LHCN-M2 (cell line): ENCODE measurements at regions not wholly inside any gene's neighbourhood (a gene's known extent, or its start where the extent isn't known, plus 50 kb on each side); places are given as distances from the start of the nearest gene placed in this dataset.

Source experiments
- DNase-seq: peaks from one replicate; pipeline ENCODE4 v3.0.0-alpha.2; 2012; ENCODE audit warnings: low read depth

DNA sequence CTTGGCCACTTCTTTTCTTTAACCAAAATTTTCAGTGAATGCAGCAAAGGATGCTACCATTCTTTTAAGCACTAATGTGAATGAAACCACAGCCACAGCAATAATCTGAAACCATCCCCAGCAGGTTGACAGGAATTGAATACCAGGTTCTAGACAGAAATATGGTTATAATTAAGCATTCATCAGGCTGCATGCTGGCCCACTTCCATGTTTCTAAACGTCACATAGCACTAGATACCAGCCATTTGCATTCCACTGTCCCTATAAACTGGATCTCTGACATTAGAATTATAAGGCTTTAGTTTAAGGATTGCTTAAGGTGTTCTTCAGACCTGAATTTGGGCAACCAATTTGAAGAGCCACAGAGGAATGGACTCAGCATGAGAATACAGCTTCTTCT is 340.8 kb upstream of the KLF6 start:
- no peak for DNase-seq

DNA sequence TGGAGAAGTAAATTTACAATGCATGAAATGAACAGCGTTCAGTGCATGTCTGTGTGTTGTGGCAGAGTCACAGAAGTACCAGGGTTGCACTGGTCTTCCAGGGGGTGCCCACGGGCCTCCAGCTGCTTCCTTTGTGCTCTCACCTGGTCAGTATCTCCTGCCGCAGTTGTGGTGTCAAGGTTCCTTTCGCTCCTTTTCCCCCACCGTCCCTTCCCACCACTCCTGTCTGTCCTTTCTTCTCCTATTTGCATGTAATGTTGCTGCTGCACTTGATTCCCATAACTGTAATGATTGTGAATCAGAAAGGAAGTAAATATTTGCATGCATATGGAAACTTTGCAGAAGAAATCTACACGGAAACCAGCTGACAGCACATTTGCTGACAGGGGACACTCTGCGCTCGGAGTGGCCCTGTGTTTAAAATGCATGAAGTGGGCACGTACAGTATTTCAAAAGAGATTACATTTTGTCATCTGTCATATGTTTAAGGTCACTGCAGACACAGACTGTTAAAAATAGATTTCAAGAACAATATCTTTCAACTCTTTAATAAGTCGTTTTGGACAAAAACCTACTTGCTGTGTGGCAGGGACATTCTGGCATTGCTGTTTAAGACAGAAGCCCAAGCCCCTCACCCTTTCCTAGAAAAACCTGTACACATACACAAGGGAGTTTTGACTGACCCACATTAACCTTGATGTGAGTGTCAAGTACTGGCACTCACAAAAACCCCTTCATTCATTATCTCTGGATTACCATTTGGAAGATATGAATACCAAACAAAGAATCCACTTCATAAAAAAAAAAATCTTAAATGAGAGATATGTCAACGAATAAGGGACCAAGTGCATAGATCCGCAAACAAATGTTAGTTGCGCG is 336.7 kb upstream of the KLF6 start:
- no peak for DNase-seq

DNA sequence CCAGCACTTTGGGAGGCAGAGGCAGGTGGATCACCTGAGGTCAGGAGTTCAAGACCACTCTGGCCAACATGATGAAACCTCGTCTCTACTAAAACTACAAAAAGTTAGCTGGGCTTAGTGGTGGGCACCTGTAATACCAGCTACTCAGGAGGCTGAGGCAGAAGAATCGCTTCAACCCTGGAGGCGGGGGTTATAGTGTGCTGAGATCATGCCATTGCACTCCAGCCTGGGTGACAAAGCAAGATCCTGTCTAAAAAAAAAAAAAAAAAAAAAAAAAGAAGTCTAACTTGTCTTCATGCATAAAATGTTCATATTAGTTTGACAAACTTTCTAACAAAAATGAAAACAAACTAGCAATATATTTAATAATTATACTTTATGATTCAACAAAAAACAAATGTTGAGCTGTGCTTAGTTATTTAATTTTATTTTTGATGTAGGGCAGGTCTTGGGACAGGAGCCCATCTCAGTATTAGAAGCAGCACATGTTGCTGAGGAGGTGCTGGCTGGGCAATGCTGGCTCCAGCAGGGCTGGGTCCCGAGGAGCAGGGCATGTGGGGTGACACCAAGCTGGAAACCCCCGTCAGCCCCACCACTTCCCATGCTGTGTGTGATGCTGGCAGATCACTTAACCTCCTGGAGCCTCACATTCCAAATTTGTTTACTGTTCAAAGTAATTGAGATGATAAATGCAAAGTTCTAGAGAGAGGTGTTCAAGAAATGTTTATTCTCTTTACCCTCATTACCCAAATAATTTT is 335.3 kb upstream of the KLF6 start:
- no peak for DNase-seq

DNA sequence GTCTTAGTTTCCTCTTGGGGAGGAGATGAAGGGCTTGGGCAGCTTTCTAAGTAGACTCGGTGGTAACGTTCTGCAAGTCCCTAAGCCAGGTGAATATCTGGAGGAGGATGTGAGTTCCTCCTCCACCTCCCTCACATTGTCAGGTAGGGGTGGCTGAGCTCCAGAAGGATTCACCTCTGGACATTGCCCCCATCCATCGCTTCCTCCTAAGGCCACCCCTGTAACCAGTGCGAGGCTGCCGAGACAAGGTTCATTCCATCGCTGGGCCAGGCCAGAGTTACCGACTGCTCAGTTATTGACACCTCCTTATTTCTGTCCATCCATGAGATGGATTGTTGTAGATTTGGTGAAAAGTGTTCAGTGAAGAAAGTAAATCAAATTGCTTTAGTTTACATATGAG is 334.1 kb upstream of the KLF6 start:
- DNase-seq: no peak

DNA sequence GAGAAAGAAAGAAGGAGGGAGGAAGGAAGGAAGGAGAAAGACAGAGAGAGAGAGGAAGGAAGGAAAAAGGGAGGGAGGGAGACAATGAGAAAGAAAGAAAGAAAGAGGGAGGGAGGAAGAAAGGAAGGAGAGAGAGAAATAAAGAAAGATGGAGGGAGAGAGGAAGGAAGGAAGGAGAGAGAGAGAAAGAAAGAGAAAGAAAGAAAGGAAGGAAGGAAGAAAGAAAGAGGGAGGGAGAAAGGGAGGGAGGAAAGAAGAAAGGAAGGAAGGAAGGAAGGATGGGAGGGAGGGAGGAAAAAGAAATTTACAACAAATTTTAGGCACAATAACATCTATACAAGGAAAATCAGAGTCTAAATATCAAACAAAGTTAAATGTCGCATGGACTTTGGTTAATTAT is 332.6 kb upstream of the KLF6 start:
- DNase-seq: no peak

DNA sequence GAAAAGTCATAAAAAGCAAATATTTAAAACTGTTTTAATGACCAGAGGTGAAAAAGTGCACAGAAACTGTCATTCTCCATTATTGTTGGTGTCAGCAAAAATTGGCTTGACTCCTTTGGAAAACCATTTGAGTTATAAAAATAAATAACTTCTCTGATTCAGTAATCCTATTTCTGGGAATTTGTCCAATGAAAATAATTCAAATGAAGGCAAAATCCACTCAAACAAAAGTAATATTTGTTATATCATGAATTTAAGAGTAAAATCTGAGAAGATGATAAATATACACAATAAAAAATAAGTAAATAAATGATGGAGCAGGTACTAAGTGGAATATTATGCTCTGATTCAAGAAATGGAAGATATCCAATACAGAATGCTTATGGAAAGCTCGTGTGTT is 326.6 kb upstream of the KLF6 start:
- DNase-seq: peak; percentile 34

DNA sequence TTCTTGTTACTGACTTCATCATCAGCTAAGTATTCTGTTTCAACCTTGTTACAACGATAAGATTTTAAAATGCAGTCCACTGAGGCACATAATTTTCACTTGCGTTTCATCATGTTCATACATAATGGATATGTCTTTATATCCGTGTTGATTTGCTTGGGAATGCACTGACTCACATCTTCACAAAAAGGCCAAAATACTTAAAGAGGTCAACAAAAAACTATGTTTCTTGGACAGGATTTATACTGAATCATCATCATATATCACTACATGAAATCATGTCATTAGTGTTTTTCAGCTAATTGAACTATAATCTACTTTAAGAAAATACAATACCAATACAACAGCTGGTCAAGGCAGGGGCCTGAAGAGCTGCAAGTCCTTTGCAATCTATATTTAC is 324.5 kb upstream of the KLF6 start:
- DNase-seq: no peak

DNA sequence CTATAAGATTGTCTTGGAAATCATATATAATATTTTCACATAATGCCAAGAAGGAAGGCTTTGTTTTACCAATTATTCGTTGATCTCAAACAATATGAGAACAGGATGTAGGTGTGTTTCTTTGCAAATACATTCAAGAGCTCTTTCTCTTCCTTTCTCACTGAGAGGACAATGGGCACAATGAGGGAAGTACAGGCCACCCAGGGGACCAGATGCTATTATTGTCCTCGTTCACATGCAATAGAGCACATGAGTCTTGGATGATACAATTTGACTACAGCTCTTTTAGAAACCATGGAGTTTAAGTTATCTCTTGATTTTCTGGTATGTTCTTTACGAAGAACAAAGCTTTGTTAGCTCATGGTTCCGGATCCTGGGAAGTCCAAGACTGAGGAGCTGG is 323.7 kb upstream of the KLF6 start:
- no peak for DNase-seq

DNA sequence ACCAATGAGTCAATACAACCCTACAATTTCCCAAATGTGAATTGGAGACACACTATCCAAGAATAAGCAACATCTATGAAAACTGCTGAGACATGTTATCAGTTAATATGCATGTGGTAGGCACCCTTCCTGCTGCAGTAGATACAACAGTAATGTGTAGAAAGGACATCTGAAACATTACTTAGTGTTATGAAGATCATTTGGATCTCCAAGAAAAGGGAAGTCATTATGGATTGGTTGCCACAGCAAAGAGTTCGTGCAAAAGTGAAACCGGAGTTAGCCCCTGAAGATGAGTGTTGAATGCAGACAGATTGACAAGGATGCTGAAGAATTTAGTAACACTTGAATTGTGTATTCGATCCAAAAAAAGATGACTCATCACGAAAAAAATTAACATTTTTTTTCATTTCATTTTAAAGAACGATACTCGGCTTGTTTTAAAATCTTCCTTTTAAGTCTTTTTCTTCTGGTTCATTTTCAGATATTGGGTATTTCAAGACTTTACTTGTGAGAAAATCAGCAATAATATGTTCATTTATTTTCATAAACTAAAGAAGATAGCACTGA is 322.4 kb upstream of the KLF6 start:
- DNase-seq: no peak

DNA sequence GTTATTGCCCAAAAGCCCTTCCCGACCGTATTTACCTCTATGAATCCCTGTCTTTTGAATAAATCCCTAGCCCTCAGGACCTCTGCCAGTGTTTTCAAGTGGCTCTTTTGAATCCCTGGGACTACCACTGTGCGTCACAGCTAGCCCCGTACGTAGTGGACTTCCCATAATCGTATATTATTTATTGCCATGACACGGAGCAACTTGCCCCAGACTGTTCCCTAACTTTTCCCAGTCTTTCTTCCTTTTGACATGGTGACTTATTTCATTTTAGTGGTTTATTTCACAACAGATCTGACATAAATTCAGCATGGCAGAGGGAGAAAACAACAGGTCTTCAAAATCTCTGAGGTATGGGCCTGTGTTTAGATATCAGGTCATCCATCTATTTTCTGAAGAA is 318.6 kb upstream of the KLF6 start:
- no peak for DNase-seq

DNA sequence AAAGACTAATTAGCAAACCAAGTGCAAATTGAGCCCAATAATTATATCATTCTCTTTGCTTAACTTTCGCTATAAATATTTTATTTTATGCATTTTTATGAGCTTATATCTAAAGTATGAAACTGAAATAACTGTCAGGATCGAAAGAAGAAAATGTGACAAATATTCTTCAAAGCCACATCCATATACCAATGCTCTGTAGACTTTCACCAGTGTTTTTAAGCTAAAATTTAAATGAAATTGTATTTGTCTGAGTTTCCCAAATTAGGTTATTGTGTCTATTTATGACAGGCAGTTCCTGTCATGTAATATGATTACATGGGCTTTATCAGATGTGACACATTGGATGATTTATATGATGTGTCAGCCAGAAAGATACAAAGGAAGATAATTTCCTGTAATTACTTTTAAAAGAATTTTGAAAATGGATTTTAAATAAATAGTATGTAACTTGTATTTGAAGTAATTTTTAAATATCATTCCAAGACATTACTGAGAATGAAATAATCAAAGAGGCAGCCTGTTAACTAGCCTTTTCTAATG is 317.9 kb upstream of the KLF6 start:
- DNase-seq: no peak

DNA sequence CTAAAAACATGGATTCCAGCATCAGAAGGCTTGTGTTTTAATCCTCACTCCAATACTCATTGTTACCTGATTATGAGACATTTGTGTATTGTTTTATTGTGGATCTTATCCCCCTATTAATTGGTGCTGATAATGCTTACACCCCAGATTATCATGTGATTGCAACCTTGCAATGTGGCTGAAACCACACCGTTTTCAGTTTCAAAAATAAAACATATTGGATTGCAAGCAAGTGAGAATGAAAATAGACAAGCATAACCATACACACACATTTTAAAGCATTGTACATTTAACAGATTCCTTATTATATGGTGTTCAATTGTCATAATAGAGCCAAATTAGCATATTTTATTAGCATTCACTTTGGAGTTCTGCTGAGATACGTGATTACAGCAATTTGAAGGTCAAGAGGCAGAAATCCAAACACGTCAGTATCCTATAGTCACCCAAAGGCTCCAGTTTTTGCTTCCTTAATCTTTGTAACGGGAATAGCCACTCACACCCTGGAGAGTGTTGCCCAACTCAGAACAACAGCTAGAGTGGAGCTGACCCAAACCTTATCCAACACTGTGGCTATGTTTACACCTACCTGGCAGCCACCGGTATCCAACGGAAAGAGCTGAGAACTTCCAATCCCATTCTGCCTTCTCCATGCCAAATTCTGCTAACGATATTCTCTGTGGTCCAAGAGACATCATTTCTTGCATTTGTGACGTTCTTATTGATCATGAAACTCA is 317.1 kb upstream of the KLF6 start:
- no peak for DNase-seq

DNA sequence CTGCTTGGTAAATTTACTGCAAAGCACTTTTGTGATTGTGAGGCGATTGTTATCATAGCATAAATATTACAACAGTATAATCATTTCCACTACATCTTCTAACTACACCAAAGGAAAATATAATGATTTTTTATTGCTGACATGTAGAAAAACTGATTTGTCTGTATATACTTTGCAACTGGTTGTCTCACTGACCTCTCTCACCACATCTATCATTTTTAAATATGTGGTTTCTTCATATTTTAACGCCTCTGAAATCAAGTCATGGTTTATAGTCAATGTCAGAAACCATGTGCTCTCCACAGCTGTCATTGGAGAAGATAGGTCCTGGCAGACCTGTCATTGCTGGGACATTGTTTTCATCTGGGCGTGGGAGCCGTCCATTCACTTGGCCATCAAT is 315.4 kb upstream of the KLF6 start:
- no peak for DNase-seq

DNA sequence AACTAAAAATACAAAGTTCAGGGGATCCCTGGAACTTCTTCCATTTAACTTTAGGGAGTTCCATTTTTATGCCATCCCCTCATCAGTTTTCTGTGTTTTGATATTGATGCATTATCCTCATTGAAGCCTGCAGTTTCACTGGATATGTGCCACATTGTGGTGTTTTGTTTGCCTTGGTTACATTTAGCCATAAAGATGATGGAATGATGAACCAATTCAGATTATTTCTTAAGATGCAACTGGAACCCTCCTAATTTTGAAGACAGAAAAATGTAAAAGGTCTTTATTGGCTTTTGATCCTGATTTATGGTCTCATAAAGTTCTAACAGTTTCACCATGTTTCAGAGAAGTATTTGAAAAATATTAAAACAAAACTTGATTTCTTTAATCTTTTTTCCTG is 314.2 kb upstream of the KLF6 start:
- DNase-seq: no peak

DNA sequence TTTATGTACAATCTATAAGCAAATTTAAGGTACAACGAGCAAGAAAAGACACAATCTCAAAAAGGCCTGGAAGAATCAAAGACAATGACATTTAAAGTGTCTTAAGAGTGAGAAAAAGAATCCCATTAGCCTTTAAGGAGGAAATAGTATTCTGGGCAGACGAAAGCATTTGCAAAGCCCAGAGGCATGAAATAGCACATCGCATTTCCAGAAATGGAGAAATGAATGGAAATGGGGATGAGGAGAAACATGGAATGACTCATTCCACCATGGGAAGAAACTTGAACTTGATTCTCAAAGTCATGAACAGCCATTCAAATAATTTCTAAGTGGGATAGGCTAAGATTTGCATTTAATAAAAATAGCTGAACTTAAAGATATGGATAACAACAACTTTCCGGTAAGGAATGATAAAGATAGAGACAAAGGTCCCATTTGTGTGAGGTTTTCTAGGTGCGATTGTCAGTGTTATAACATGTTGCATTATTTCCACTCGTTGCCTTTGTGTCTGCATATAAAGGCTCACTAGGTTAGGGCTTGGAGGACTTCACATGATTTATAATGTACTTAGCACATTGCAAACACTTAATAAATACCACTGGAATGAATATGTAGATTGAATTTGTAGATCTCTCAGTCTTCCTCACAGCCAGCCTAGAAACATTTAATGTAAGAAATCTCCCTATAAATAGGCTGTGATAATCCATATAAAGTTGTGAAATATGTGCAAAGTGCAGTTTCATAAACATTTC is 310.3 kb upstream of the KLF6 start:
- DNase-seq: no peak

DNA sequence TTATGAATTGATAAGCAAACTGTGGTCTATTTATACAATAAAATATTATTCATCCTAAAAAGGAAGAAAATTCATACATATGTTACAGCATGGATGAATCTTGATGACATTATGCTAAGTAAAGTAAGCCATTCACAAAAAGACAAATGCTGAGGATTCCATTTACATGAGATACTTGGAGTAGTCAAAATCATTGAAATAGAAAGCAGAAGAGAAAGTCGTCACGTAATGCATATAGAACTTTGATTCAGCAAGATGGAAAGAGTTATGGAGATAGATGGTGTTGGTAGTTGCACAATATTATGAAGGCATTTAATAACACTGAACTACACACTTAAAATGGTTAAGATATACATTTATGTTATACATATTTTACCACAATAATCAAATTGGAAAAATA is 309.7 kb upstream of the KLF6 start:
- DNase-seq: no peak

DNA sequence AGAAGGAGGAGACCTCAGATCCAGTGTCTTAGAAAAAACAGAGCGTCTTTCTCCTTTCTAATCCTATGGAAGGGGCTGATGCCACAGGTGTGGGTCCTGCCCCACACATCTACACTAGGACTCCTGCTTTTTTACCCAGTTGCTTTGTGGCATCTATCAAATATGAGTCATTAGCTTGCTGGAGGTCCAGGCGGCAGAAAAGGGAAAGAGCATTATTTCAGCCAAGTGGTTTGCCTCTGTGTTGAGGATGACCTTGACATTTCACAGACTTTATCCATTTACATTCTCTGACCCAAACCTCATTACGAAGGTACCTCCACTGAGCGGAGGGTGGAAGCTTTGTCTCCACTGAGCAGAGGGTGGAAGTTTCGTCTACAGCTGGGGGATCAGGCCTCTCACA is 308.4 kb upstream of the KLF6 start:
- peak; percentile 41 for DNase-seq

DNA sequence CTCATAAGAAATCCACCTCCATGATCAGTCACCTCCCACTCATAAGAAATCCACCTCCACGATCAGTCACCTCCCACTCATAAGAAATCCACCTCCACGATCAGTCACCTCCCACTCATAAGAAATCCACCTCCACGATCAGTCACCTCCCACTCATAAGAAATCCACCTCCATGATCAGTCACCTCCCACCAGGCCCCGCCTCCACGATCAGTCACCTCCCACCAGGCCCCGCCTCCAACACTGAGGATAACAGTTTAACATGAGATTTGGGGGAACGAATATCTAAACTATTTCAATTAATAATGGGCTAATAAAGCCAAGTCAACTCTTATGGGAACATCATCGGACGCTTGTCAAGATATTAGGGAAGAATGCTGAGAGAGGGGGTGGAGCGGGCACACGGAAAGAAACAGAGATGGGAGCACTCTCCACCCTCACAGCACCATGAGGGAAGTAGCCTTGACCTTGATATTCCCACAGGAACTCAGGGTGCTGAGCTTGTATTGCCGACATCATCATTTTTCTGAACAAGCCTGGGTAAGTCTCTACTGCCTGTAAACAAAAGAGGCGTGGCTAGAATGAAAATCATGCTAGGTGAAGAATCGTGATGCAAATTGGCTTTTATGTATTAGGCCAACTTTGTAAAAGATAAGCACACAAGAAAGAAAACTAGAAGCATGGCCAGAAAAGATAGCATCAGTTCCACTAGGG is 303.5 kb upstream of the KLF6 start:
- DNase-seq: no peak

DNA sequence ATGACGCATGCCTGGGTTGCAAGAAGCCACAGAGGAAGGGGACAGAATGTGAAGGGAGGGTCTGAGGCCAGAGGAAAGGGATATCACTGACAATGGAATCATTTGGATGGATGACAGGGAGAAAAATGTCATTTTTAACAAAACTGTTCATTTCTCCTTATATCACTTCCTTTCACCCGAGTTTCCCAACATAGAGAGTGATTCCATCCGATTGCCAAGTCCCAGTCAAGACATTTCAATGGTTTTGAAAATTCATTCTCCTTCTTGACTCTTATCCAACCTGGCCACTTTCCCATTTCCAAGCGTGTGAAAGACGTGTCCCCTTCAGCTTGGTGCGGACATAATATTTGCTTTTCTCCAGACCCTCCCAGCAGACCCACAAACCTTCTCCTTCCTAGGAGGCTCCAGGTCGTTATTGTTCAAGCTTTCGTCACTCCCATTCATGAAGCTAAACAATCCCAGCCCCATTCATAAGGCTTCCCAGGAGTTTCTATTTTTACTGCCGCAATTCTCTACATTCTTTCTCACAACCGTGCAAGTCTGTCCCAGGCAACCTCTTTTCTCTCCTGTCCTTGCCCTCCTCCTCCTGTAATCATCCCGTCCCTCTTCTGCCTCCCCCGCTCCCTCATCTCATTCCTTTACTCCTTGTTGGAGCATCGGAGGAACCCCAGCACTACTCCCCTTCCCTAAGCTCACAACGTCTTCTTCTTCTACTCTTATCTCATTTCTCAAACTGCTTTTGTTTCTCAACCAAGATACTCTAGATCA is 301.3 kb upstream of the KLF6 start:
- DNase-seq: no peak
